ENCODE measurements at regions not wholly inside any gene's neighbourhood (a gene's known extent, or its start where the extent isn't known, plus 50 kb on each side); places are given as distances from the start of the nearest gene placed in this dataset.
"Not testable (repeated sequence)": the region's sequence is repeated elsewhere in the genome, so short reads cannot be mapped to it uniquely, and the experiment has no call there.

DNA sequence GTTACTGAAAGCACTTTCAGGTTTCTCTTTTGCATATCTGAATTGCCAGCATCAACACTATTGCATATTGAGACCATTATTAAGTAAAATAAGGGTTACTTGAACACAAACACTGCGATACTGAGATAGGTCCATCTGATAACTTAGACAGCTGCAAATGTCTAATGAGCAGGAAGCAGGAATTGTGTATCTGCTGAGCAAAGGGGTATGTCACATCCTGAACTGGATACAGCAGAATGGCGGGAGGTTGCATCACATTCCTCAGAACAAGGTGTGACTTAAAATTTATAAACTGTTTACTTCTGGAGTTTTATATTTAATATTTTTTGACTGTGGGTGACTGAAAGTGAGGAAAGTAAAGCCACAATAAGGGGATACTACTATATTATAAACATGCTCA is 142.4 kb downstream of the POTEH start:
- not testable (repeated sequence) for TF ChIP-seq POLR2A (IDR thresholded peaks at IDR 0.05)
- TF ChIP-seq, protein P1, sequence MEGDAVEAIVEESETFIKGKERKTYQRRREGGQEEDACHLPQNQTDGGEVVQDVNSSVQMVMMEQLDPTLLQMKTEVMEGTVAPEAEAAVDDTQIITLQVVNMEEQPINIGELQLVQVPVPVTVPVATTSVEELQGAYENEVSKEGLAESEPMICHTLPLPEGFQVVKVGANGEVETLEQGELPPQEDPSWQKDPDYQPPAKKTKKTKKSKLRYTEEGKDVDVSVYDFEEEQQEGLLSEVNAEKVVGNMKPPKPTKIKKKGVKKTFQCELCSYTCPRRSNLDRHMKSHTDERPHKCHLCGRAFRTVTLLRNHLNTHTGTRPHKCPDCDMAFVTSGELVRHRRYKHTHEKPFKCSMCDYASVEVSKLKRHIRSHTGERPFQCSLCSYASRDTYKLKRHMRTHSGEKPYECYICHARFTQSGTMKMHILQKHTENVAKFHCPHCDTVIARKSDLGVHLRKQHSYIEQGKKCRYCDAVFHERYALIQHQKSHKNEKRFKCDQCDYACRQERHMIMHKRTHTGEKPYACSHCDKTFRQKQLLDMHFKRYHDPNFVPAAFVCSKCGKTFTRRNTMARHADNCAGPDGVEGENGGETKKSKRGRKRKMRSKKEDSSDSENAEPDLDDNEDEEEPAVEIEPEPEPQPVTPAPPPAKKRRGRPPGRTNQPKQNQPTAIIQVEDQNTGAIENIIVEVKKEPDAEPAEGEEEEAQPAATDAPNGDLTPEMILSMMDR (IDR thresholded peaks at IDR 0.05), result not testable (repeated sequence)

Measured in right lobe of liver (tissue), 4 donors.